ENCODE measurements at regions not wholly inside any gene's neighbourhood (a gene's known extent, or its start where the extent isn't known, plus 50 kb on each side); places are given as distances from the start of the nearest gene placed in this dataset.
"Not testable (repeated sequence)": the region's sequence is repeated elsewhere in the genome, so short reads cannot be mapped to it uniquely, and the experiment has no call there.

GRCh38 chr10:23777153-23777552 is 338.3 kb downstream of the OTUD1 start:
- DNase-seq = no peak

DNA sequence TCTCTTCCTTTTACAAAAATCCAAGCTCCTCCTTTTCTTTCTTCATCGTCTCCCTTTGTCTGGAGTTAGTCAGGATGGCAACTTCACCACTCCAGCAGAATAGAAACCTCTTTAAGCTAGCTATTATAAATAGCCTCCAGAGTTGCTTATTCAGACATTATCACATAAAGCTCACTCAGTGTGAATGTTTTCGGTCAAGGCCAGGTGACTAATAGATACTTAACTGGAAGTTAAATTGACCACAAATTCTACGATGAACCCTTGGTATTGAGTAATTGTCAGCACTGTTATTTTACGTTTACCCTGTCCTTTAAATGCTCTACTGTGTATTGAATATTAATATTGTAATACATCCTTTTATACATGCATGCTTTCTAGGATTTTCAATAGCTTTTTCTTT is 340.4 kb downstream of the OTUD1 start:
- no peak for DNase-seq

GRCh38 chr10:23780331-23780730 is 341.5 kb downstream of the OTUD1 start:
- DNase-seq = no peak

DNA sequence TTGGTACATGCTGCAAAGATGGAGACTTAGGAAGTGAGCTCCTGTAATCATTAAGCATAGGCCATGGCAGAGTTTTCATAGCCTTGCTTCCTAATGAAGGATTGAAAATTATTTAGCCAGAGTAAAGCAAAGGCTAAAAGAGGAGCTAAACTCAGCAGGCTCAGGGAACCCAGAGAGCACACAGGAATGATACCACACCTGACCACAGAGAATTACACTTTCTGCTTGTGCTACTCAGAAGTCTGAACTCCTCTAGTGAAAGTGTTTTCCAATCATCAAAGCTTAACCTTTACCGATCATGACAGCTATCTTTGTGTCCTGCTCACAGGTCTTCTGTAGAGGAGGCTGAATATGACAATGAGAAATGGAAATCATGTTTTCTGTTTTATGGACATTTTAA is 347.7 kb downstream of the OTUD1 start:
- no peak for DNase-seq

DNA sequence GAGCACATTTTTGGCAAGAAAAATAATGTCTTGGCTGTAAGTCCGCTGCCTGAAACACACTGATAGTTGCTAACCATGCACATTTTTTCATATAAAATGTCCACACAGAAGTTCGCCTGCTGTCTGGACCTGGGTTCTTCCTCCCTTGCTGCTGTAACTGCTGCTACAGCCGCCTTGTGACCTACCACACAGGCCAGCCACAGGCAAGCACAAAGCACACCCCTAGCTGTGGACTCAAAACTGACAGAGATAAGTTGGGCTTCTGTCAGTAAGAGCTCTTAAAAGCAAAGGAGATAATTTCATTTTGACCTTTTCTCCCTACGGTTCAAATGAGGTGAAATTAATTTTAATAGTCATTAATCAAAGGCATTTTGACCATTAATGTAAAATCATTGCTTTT is 354.7 kb downstream of the OTUD1 start:
- DNase-seq = no peak

DNA sequence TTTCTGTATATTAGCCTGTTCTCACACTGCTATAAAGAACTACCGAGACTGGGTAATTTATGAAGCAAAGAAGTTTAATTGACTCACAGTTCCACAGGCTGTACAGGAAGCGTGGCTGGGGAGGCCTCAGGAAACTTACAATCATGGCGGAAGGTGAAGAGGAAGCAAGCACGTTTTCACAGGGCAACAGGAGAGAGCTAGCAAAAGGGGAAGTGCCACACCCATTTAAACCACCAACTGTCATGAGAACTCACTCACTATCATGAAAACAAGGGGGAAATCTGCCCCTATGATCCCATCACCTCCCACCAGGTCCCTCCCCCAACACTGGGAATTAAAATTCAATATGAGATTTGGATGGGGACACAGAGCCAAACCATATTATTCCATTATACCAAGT is 358.6 kb downstream of the OTUD1 start:
- DNase-seq = not testable (repeated sequence)

- DNase-seq = no peak
Measured at GRCh38 chr10:23804125-23804524, 365.2 kb downstream of the OTUD1 start.

DNA sequence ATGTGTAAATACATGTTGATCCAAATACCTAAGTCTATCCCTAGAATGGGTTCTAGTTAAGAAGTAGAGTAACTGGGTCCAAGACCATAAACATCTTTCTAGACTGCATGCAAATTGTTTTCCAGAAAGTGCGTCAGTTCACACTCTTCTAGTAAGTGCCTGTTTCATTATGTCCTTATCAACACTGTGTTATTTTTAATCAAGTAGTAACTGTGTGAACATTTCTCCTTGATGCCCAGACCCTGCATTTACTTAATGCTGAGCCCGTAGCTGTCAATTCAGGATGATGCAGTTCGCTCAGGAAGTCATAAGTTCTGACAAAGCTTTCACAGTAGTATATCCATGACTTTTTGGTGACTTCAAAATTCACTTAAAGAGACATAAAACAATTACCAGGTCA is 374.8 kb downstream of the OTUD1 start:
- DNase-seq = no peak

DNA sequence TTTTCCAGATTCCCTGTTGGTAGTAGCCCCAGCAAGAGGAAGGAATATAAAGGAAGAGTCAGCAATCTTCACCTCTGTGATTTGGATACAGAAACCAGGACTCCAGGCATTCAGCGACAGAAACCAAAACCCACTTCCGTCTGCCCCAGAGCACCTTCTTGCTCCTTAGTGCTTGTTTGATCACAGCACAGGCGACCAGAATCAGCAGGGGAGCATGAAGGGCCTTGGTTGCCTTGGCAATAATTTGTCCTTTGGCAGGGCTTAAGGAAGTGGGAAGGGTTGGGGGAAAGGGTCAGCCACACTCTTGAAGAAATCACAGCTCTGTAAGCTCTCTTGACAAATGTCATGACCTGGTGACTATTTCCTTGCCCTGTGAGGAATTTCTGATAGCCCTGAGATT is 379.6 kb downstream of the OTUD1 start:
- no peak for DNase-seq

GRCh38 chr10:23820792-23821191 is 381.9 kb downstream of the OTUD1 start:
- DNase-seq = no peak

DNA sequence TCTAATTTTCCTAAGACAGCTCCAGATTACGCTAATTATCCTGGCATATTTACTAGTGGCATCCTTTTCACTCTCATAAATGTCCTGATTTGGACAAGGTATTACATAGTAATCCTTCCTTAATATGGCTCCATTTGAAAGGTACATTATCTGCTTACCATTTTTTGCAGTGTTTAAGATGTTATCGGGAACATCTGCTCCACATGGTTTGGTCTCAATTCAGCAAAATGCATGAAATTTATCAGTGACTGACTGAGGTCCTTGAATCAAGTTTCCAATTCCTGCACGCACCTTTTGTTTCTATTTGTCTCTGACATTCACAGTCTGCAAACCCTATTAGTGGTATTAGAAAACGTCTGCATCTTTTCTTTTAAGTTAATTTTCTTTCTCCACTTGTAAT is 384.1 kb upstream of the KIAA1217 start:
- no peak for DNase-seq

- peak; percentile 6 for DNase-seq
Measured at GRCh38 chr10:23826421-23826820, 382.5 kb upstream of the KIAA1217 start.

DNA sequence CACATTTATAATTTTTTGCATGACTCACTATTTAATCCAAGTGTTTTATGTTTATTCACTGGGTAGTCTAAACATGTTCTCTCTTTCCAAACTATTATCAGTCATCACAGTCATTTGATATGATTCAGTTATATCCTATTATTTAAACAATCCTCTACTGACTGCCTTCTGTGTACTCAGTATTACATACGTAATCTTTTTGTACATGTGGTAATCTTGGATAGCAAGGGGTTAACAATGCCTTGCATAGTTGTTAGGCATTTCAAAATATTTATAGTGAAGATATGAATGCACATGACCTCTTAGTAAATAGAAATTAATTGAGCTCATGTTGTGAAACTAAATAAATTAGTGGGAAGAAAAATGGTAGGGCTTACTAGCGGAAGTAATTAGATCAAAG is 379.4 kb upstream of the KIAA1217 start:
- DNase-seq = no peak

- no peak for DNase-seq
Measured at GRCh38 chr10:23834091-23834490, 374.8 kb upstream of the KIAA1217 start.

GRCh38 chr10:23850631-23851030 is 358.3 kb upstream of the KIAA1217 start:
- no peak for DNase-seq

DNA sequence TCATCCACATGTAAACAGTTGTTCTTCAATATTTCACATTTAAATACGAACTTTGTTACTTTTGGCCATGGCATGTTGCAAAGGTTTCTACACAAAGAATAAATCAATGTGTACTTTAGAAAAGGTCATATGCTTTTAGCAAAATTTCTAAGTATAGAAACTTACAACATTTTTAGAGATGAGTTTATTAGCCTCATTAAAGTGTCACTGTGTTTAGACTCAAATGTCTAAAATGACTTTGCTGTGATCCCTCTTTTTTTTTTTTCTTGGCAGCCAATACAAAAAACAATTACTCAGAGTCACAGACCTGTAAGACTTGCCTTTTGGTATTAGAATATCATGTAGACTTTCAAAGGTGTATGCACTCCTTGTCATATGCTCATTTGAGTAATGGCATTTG is 349.3 kb upstream of the KIAA1217 start:
- DNase-seq = no peak

DNA sequence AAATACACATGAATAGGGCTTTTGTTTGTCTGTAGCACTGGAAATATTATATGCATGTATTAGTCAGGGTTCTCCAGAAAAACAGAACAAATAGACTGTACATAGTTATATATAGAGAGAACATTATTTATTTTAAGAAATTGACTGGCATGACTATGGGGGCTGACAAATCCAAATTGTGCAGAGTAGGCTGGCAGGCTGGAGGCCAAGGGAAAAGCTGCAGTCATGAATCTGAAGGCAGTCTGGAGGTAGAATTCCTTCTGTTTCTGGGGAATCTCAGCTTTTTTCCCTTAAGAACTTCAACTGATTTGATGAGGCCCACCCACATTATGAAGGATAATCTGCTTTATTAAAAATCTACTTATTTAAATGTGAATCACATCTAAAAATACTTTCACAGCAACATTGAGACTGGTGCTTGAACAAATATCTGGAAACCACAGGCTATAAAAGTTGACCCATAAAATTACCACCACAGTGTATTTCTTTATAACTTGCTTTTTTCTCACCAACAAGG is 344.2 kb upstream of the KIAA1217 start:
- no peak for DNase-seq

GRCh38 chr10:23866985-23867384 is 342.0 kb upstream of the KIAA1217 start:
- not testable (repeated sequence) for DNase-seq

DNA sequence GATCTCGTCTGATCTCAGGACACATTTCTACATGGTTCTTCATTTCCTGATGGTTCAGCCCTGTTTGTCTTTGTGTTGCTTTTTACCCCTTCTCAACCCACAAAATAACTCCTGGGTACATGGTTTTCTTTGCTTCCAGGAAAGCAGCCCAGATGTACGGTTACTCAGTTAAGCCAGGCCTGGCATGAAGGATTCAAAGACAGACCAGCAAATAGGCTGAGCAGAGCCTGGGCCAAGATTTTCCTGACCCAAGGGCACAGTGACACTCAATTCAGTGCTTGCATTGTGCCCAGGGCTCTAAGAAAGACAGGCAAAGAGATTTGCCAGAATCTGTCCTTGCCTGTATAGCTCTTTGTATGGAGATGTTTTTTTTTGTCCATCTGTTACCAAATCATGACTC is 340.8 kb upstream of the KIAA1217 start:
- no peak for DNase-seq

DNA sequence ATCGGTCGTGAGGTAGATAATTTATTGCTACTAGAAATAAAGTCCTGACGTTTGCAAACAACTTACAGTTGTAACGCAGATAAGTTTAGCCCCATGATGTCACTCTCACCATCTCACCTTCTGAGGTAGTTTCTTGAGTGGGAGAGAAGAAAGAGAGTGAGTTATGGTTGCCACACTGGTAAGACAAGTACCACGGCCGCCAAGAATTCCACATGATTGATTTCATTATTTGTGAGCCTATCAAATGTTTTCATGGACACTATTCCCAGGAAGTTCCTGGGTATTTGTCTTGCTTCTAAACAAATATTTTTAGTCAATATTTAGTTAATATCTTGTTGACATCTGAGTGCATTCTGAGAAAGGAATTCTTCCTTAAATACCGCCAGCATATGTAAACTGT is 339.4 kb upstream of the KIAA1217 start:
- no peak for DNase-seq

DNA sequence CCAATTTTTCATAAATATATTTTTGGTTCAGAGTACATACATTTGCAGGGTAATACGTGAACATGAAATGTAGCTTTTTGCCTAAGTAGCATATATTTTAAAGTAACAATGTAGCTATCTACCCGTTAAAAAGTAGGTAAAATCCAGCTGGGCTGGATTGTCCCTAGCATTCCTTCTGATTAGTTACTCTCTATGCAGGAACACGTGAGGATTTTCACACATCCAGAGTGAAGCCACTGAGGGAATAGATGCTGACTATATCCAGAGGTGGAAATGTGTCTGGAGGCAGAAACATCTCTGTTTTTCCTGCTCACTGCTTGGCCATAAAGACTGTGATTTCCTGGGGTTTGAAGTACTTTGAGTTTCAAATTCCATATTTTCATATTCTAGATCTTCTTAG is 338.9 kb upstream of the KIAA1217 start:
- no peak for DNase-seq

DNA sequence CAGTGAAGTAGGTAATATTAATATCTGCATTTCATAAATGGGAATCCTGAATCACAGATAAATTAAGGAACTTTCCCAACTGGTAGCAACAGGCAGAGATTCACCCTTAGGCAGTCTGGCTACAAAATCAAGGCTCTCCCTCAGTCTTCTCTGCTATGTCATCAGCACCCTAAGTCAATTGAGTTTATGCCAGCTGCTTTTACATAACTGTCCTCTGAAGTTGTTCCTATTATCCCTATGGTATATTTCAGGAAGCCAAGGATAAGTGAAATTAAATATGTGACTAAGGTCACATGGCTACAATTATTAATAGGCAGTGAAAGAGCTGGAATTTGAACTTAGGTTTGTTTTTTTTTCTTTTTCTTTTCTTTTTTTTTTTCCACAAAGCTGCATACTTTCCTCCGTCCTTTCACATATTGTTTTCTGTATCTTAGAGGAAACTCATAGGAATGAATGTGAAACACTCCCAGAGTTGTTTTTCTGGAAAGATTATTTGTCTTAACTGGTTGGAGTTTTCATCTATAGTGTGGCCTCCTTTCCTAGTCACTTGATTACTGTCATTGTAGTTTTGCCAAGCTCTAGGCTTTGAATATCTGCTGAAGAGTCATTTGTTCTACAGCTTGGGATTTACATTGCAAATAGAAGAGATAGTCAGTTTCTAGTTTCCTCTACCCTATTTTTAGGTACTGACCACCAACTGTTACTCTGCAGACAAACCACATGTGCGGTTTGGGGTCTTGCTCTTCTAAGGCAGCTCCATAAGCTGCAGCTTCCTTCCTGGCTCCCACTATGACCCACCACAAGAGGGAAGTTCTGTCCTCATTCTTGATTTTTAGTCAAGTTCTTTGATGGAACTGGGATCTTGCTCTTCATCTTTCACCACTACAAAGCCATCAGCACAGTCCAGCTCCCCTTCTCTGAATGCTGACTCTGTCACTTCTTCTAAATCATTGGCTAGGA is 338.0 kb upstream of the KIAA1217 start:
- DNase-seq = no peak

GRCh38 chr10:23872290-23872689 is 336.6 kb upstream of the KIAA1217 start:
- no peak for DNase-seq

GRCh38 chr10:23877791-23878320 is 331.1 kb upstream of the KIAA1217 start:
- no peak for DNase-seq

Data from activated CD4-positive, alpha-beta T cell treated with anti-CD3 and anti-CD28 coated beads, Interleukin-2, Interleukin-6, amounts not matched to agents 100 ng/mL and 50 ng/mL, durations not matched to agents 16 hours and 8 hours (primary cell).